NCI-H460 (cell line): ENCODE measurements at regions not wholly inside any gene's neighbourhood (a gene's known extent, or its start where the extent isn't known, plus 50 kb on each side); places are given as distances from the start of the nearest gene placed in this dataset.

ENCODE experiments used
- DNase-seq: peaks from one replicate; pipeline ENCODE4 v3.0.0-alpha.2; 2016; ENCODE audit warnings: low read depth; ENCODE audit errors: extremely low read depth

GRCh38 chr3:103926936-103927335, 1439.8 kb upstream of the ALCAM start:
- no peak for DNase-seq

DNA sequence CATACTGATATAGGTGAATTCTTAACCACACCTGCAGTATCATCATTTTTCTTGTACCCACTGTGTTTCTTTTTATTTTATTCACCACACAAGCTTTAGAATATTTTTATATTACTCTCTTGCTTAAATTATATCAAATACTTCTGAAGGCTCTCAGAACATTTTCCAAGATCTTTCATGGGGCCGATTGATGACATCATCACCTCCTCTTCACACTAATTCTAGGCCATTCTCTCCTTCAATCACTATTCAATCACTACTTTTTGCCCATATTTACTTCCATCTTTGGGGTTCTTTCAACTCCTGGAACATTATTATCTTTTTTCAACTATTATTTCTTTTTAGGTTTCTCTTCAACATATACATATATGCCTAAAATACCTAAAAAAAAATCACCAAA, 1438.8 kb upstream of the ALCAM start:
- DNase-seq = no peak

- DNase-seq = no peak
Measured at GRCh38 chr3:103937094-103937493, 1429.6 kb upstream of the ALCAM start.

GRCh38 chr3:103947062-103947461, 1419.6 kb upstream of the ALCAM start:
- DNase-seq = no peak

GRCh38 chr3:103949693-103950092, 1417.0 kb upstream of the ALCAM start:
- no peak for DNase-seq

DNA sequence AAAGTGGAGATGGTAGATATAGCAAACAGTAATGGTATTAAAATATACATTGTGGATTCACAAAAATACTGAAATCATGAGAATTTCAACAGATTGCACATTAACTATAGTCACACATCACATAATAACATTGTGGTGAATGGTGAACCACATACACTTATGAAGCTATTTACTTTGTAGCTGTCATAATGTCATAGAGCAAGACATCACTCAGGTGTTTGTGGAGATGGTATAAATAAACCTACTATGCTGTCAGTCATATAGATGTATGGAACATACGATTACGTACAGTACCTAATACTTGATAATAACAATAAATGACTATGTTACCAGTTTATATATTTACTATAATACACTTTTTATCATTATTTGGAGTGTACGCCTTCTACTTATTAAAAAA, 1416.0 kb upstream of the ALCAM start:
- DNase-seq = no peak

- DNase-seq = no peak
Measured at GRCh38 chr3:103953796-103954195, 1412.9 kb upstream of the ALCAM start.

- DNase-seq = no peak
Measured at GRCh38 chr3:103960819-103961218, 1405.9 kb upstream of the ALCAM start.

- no peak for DNase-seq
Measured at GRCh38 chr3:103963599-103963998, 1403.1 kb upstream of the ALCAM start.

GRCh38 chr3:103965764-103966163, 1400.9 kb upstream of the ALCAM start:
- no peak for DNase-seq

DNA sequence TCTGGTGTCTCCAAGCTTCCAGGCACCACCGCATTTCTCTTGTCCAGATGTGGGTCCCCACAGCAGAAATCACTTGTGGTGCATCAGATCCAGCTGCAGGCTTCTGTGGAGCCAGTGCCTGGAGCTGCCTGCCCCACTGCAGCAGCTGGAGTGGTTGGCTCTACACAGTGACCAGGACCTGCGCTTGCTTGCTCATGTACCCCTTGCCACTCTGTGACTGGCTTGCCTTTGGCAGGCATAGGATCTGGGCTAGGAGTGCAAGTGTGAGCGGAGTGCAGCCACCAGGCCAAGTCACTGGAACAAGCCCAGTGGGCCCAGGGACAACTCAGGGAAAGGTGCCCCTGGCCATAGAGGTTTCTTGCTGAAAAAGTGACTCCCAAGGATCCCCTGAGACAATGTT, 1400.0 kb upstream of the ALCAM start:
- DNase-seq = no peak

GRCh38 chr3:103968131-103968530, 1398.6 kb upstream of the ALCAM start:
- DNase-seq = no peak

GRCh38 chr3:103968751-103969150, 1398.0 kb upstream of the ALCAM start:
- no peak for DNase-seq

GRCh38 chr3:103976931-103977339, 1389.8 kb upstream of the ALCAM start:
- no peak for DNase-seq

DNA sequence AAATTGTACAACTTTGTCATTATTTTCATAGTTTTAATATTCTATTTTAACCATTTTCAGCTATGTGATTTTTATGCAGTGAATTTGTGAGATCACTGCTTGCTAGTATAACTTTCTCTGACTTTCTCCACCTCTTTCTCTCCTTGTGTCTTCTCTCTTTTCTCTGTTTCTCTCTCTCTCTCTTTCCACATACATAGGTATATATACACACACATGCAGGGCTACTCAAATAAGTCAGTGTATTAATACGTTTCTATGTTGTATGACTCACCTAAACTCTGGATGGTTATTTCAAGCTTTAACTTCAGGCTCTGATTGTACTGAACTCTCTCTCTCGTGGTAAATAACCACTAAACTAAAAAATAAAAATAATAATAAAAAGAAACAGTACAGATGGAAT, 1389.3 kb upstream of the ALCAM start:
- no peak for DNase-seq

GRCh38 chr3:103991461-103992115, 1375.1 kb upstream of the ALCAM start:
- peak; percentile 3 for DNase-seq

- DNase-seq = no peak
Measured at GRCh38 chr3:103992469-103992868, 1374.2 kb upstream of the ALCAM start.

DNA sequence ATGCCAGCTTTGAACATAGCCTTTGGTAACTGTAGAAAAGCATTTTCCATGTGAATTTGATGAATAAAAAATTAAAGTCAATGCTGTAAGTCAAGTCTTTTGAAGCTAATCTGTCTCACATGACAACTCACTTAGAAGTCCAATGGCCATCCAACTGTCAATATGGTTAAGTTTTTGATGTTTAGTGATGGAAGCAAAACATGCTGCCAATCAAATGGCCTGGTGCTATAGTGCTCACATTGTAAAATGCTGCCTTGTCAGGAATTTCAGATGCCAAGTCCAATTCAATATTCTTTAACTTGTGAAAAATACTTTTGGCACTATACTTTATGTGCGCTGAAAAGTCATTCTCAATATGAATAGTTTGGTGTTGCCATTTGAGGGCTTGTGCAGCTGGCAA, 1361.8 kb upstream of the ALCAM start:
- no peak for DNase-seq

GRCh38 chr3:104005815-104006214, 1360.9 kb upstream of the ALCAM start:
- no peak for DNase-seq

- no peak for DNase-seq
Measured at GRCh38 chr3:104018541-104018940, 1348.2 kb upstream of the ALCAM start.

DNA sequence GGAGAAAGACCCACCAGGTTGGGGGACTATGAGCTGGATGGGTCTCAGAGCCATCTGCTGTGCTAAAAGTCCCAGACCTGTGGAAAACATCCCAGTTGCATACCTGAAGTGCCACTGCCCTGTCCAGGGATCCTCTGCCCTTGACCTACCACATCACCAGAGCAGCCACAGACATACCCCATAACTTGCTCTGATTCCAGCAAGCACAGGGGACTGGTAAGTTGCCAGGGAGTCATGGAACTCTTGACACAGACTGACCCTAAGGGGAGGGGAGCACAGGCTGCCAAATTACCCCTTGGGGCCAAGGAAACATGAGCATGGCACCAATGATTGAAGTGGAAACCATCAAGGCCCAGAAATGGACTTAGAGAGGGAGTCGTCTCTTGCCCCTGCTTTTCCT, 1335.1 kb upstream of the ALCAM start:
- no peak for DNase-seq

DNA sequence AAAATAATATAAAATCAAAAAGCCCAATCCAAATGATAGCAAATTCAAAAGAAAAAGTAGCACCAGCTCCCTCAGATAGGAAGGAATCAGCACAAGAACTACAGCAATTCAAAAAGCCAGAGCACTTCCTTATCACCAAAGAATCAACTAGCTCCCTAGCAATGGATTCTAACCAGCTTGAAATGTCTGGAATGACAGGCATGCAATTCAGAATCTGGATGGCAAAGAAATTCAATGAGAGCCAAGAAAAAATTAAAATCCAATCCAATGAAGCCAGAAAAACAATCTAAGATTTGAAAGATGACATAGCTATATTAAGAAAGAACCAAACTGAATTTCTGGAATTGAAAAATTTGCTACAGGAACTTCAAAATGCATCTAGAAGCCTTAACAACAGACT, 1334.4 kb upstream of the ALCAM start:
- DNase-seq = no peak

DNA sequence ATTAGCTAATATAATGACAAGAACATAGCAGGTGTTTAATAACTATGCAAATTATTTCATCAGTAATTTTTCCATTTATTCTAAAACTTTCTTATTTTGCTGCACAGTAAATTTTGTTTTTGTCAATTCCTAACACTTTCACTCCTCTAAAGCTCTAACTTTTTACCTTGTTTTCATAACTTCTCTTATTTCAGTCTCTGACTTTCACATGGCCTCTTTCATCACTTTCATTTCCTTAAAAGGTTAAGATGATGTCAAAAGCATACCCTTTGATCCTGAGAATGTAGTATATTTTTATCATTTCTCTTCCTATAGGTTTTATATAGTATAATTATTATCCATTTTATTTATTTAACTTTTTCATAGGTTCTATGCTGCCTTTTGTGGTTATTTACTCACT, 1325.8 kb upstream of the ALCAM start:
- no peak for DNase-seq
